BLaER1 (cell line): ENCODE measurements at regions not wholly inside any gene's neighbourhood (a gene's known extent, or its start where the extent isn't known, plus 50 kb on each side); places are given as distances from the start of the nearest gene placed in this dataset.

Source experiments
- H3K27ac ChIP-seq: shearing (Covaris generic); formaldehyde crosslinking; 2 replicates; pipeline ENCODE4 v1.8.1; 2022
- H3K27me3 ChIP-seq: shearing (Covaris generic); formaldehyde crosslinking; 2 replicates; pipeline ENCODE4 v1.8.1; 2022
- H3K36me3 ChIP-seq: shearing (Covaris generic); formaldehyde crosslinking; 2 replicates; pipeline ENCODE4 v1.8.1; 2022
- H3K4me1 ChIP-seq: shearing (Covaris generic); formaldehyde crosslinking; 2 replicates; pipeline ENCODE4 v1.8.1; 2022
- H3K4me2 ChIP-seq: shearing (Covaris generic); formaldehyde crosslinking; 2 replicates; pipeline ENCODE4 v1.8.1; 2022
- H3K4me3 ChIP-seq: shearing (Covaris generic); formaldehyde crosslinking; 2 replicates; pipeline ENCODE4 v1.8.1; 2022
- H3K9ac ChIP-seq: shearing (Covaris generic); formaldehyde crosslinking; 2 replicates; pipeline ENCODE4 v1.8.1; 2022
- H3K9me3 ChIP-seq: shearing (Covaris generic); formaldehyde crosslinking; 2 replicates; pipeline ENCODE4 v1.8.1; 2022
- H4K20me1 ChIP-seq: shearing (Covaris generic); formaldehyde crosslinking; 2 replicates; pipeline ENCODE4 v1.8.1; 2022
- Cebpa-rat ChIP-seq: shearing (Covaris generic); IDR thresholded peaks from 2 replicates; pipeline ENCODE4 v1.8.1; 2022

- no peak for TF ChIP-seq Cebpa-rat
- Histone ChIP-seq H3K4me1 (no peaks in the 10 kb centered on the region), H3K36me3 (no peaks in the 10 kb centered on the region), H4K20me1 (no peaks in the 10 kb centered on the region), H3K4me3 (no peak overlapping the region), H3K27ac (no peak overlapping the region), H3K27me3 (no peaks in the 10 kb centered on the region), H3K4me2 (no peak overlapping the region), H3K9me3 (no peaks in the 10 kb centered on the region), H3K9ac (no peak overlapping the region)
Observed at GRCh38 chr14:88995437-88996198, 171.2 kb downstream of the TTC8 start.

DNA sequence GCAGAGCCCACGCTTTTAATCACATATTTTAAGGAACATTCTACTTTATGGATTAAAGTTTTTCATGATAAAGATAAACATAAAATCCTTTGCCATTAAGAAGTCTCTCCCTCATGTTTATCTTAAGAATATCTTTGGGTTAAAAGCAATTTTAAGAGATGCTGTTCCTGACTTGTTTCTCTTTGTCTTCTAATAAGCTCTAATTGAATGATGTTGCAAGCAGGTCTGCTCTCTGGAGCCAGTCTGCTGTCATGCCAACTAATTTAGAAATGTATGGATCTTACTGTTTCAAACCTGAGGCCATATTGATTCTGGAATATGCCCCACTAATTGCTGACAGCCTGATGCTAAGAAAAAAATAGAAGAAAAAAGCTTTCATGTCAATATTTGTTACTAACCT, 173.6 kb downstream of the TTC8 start:
- no peaks in the 10 kb centered on the region for H3K4me1 ChIP-seq

GRCh38 chr14:88999137-88999536, 174.7 kb downstream of the TTC8 start:
- Histone ChIP-seq H3K27ac (no peak overlapping the region), H3K9me3 (no peaks in the 10 kb centered on the region), H3K36me3 (no peaks in the 10 kb centered on the region), H3K4me1 (no peaks in the 10 kb centered on the region), H4K20me1 (no peaks in the 10 kb centered on the region), H3K9ac (no peak overlapping the region), H3K4me2 (no peak overlapping the region), H3K27me3 (no peaks in the 10 kb centered on the region), H3K4me3 (no peak overlapping the region)
- TF ChIP-seq Cebpa-rat = no peak

More for the DNA sequence above, 173.6 kb downstream of the TTC8 start:
- Histone ChIP-seq H3K27ac (no peak overlapping the region), H3K4me3 (no peak overlapping the region), H3K36me3 (no peaks in the 10 kb centered on the region), H3K9ac (no peak overlapping the region), H4K20me1 (no peaks in the 10 kb centered on the region), H3K9me3 (no peaks in the 10 kb centered on the region), H3K4me2 (no peak overlapping the region), H3K27me3 (no peaks in the 10 kb centered on the region)
- no peak for TF ChIP-seq Cebpa-rat

- no peaks in the 10 kb centered on the region for H3K27me3 ChIP-seq
- TF ChIP-seq Cebpa-rat = no peak
- H3K36me3 ChIP-seq = no peaks in the 10 kb centered on the region
- no peak overlapping the region for H3K4me3 ChIP-seq
- H3K9me3 ChIP-seq = no peaks in the 10 kb centered on the region
- no peak overlapping the region for H3K9ac ChIP-seq
- no peaks in the 10 kb centered on the region for H3K4me1 ChIP-seq
- no peak overlapping the region for H3K4me2 ChIP-seq
- no peaks in the 10 kb centered on the region for H4K20me1 ChIP-seq
- H3K27ac ChIP-seq = no peak overlapping the region
Observed at GRCh38 chr14:89000007-89000942, 175.8 kb downstream of the TTC8 start.

GRCh38 chr14:89004166-89004565, 179.7 kb downstream of the TTC8 start:
- TF ChIP-seq Cebpa-rat = no peak

DNA sequence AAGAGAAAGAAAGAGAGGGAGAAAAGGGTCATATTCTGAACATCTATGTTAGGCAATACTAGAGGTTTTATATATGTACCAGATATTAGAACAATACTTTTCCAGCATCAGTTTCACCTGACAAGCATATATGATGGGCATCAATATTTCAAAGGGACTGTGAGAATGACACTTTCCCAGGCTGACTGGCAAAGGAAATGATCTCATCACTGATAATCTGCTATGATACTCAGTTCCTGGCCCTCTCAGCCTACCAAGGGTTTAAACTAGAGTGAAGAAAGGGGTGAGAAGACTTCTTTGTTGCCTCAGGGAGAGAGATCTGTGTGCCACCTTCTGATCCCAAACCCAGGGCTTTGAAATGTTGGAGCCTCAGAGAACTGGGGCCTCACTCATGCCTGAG, 183.5 kb downstream of the TTC8 start:
- no peak overlapping the region for H3K4me2 ChIP-seq
- no peak overlapping the region for H3K4me3 ChIP-seq
- no peaks in the 10 kb centered on the region for H3K27me3 ChIP-seq
- no peak overlapping the region for H3K27ac ChIP-seq
- H3K9me3 ChIP-seq = 0 out of 2 replicates have a peak, but pooled peaks cover 2% of the 10 kb centered on the region
- peaks cover 1% of the 10 kb centered on the region for H3K4me1 ChIP-seq
- no peak for TF ChIP-seq Cebpa-rat
- no peaks in the 10 kb centered on the region for H3K36me3 ChIP-seq
- no peak overlapping the region for H3K9ac ChIP-seq
- H4K20me1 ChIP-seq = no peaks in the 10 kb centered on the region

More at GRCh38 chr14:89004166-89004565, 179.7 kb downstream of the TTC8 start:
- H3K9me3 ChIP-seq = no peaks in the 10 kb centered on the region
- H3K27ac ChIP-seq = no peak overlapping the region
- no peaks in the 10 kb centered on the region for H3K36me3 ChIP-seq
- H3K27me3 ChIP-seq = no peaks in the 10 kb centered on the region
- no peak overlapping the region for H3K4me2 ChIP-seq
- no peaks in the 10 kb centered on the region for H4K20me1 ChIP-seq
- H3K4me1 ChIP-seq = no peaks in the 10 kb centered on the region
- no peak overlapping the region for H3K9ac ChIP-seq
- no peak overlapping the region for H3K4me3 ChIP-seq

- no peak overlapping the region for H3K4me2 ChIP-seq
Observed at GRCh38 chr14:89011355-89012281, 187.2 kb downstream of the TTC8 start.

GRCh38 chr14:89012282-89013097, 188.0 kb downstream of the TTC8 start:
- TF ChIP-seq Cebpa-rat = no peak
- no peak overlapping the region for H3K9ac ChIP-seq
- H3K4me1 ChIP-seq = peaks cover 26% of the 10 kb centered on the region
- H4K20me1 ChIP-seq = no peaks in the 10 kb centered on the region
- H3K36me3 ChIP-seq = no peaks in the 10 kb centered on the region
- no peak overlapping the region for H3K27ac ChIP-seq
- H3K27me3 ChIP-seq = no peaks in the 10 kb centered on the region
- peaks cover 8% of the 10 kb centered on the region; the same call in 1 of the 2 replicates for H3K9me3 ChIP-seq
- H3K4me2 ChIP-seq = no peak overlapping the region
- no peak overlapping the region for H3K4me3 ChIP-seq

More at GRCh38 chr14:89011355-89012281, 187.2 kb downstream of the TTC8 start:
- peaks cover 8% of the 10 kb centered on the region; the same call in 1 of the 2 replicates for H3K9me3 ChIP-seq
- no peaks in the 10 kb centered on the region for H3K27me3 ChIP-seq
- H3K4me1 ChIP-seq = peaks cover 26% of the 10 kb centered on the region
- TF ChIP-seq Cebpa-rat = peak; percentile 73; the same call in 1 of the 2 replicates
- H3K9ac ChIP-seq = no peak overlapping the region
- H4K20me1 ChIP-seq = no peaks in the 10 kb centered on the region
- no peaks in the 10 kb centered on the region for H3K36me3 ChIP-seq
- H3K27ac ChIP-seq = no peak overlapping the region
- no peak overlapping the region for H3K4me3 ChIP-seq
